ENCODE measurements at regions not wholly inside any gene's neighbourhood (a gene's known extent, or its start where the extent isn't known, plus 50 kb on each side); places are given as distances from the start of the nearest gene placed in this dataset.

DNA sequence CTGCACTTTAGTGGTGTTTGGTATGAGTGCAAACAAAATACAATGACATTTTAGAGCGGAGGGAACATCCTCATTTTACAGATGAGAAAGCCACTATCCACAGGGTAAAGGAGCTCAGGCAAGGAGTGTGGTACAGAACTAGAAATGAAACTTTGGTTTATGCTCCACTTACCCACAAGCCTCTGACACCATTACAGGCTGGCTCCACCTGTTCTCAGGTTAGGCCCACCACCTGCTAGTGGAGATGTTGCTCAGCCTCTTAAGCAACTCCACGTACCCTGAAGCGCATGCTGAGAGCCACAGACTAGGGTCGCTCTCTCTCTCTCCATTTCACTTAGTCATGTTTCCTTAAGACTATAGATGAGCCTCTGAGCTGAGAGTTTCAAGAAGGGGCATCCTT is 130.0 kb downstream of the MBD2 start:
- TF ChIP-seq, protein P1, sequence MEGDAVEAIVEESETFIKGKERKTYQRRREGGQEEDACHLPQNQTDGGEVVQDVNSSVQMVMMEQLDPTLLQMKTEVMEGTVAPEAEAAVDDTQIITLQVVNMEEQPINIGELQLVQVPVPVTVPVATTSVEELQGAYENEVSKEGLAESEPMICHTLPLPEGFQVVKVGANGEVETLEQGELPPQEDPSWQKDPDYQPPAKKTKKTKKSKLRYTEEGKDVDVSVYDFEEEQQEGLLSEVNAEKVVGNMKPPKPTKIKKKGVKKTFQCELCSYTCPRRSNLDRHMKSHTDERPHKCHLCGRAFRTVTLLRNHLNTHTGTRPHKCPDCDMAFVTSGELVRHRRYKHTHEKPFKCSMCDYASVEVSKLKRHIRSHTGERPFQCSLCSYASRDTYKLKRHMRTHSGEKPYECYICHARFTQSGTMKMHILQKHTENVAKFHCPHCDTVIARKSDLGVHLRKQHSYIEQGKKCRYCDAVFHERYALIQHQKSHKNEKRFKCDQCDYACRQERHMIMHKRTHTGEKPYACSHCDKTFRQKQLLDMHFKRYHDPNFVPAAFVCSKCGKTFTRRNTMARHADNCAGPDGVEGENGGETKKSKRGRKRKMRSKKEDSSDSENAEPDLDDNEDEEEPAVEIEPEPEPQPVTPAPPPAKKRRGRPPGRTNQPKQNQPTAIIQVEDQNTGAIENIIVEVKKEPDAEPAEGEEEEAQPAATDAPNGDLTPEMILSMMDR (IDR thresholded peaks at IDR 0.05; ENCODE audit: low read depth, low read length) = no peak
- no peak for TF ChIP-seq EZH2phosphoT487 (IDR thresholded peaks at IDR 0.05; ENCODE audit: low read depth)
